Esophagus muscularis mucosa (tissue), 4 donors: ENCODE measurements at regions not wholly inside any gene's neighbourhood (a gene's known extent, or its start where the extent isn't known, plus 50 kb on each side); places are given as distances from the start of the nearest gene placed in this dataset.

ENCODE experiments used
- DNase-seq: peaks from one replicate; pipeline ENCODE4 v3.0.0-alpha.2; 2017; ENCODE audit errors: extremely low spot score
- H3K27ac ChIP-seq, 4 donors: fragments of 200-600 bp; sonication (generic); replicated peaks in 1 of 4; 1 replicate in 3 of 4; 2 replicates in 1 of 4; pipeline ENCODE4 v1.5.1; 2016 to 2019; ENCODE audit warnings: mild to moderate bottlenecking in 1 of 4
- H3K27me3 ChIP-seq, 4 donors: fragments of 200-600 bp; sonication (generic); one replicate each; pipeline versions ENCODE4 v1.5.1 to v1.6.0; 2016 to 2019
- H3K36me3 ChIP-seq, 4 donors: fragments of 200-600 bp; sonication (generic); one replicate each; pipeline ENCODE4 v1.5.1; 2016 to 2019
- H3K4me1 ChIP-seq, 4 donors: fragments of 200-600 bp; sonication (generic); one replicate each; pipeline ENCODE4 v1.5.1; 2016 to 2019
- H3K4me3 ChIP-seq, 4 donors: fragments of 200-600 bp; sonication (generic); 1 replicate in 2 of 4; 2 replicates in 2 of 4; pipeline ENCODE4 v1.5.1; 2016 to 2019; ENCODE audit warnings: mild to moderate bottlenecking in 4 of 4, moderate library complexity in 1 of 4
- H3K9me3 ChIP-seq, 4 donors: fragments of 200-600 bp; sonication (generic); 1 replicate in 3 of 4; 2 replicates in 1 of 4; pipeline ENCODE4 v1.5.1; 2016 to 2019
- CTCF ChIP-seq, 3 experiments: fragments of 200-600 bp in 2 of 3; fragments of 450-650 bp in 1 of 3; sonication (generic) in 2 of 3; IDR thresholded peaks; one replicate each; pipeline ENCODE4 v1.5.1; 2017 to 2019; ENCODE audit warnings: antibody characterized with exemption in 3 of 3, mild to moderate bottlenecking in 2 of 3, moderate library complexity in 1 of 3
- EP300 ChIP-seq: sonication (generic); formaldehyde crosslinking; IDR thresholded peaks from one replicate; pipeline ENCODE4 v1.6.1; 2017; ENCODE audit warnings: antibody characterized with exemption
- POLR2A ChIP-seq: fragments of 450-650 bp; IDR thresholded peaks from one replicate; pipeline ENCODE4 v1.6.1; 2017; ENCODE audit warnings: antibody characterized with exemption, moderate library complexity, mild to moderate bottlenecking, low read depth
- POLR2AphosphoS5 ChIP-seq, 2 donors: sonication (generic); formaldehyde crosslinking; IDR thresholded peaks; one replicate each; pipeline ENCODE4 v1.6.1; 2017; ENCODE audit warnings: antibody characterized with exemption in 2 of 2
- WGBS: methylation state at CpG from one replicate; pipeline ENCODE4 v1.1.5; 2018; 5-methylcytosine and 5-hydroxymethylcytosine counted together
- intact Hi-C: fragments of 100-400 bp; cut with DNase I; formaldehyde crosslinking; loops from one replicate; pipeline ENCODE4 v1.15.1; 2023

- no peak for DNase-seq
- Histone ChIP-seq H3K27me3 (no peaks in the 10 kb centered on the region), H3K4me3 (no peak overlapping the region), H3K4me1 (no peaks in the 10 kb centered on the region), H3K36me3 (no peaks in the 10 kb centered on the region), H3K27ac (no peak overlapping the region), H3K9me3 (no peaks in the 10 kb centered on the region)
- 69% methylated on average over 2 of the region's 2 CpGs for WGBS
- intact Hi-C loops: no loop called here
- TF ChIP-seq CTCF (IDR thresholded peaks at IDR 0.05): no peak
- TF ChIP-seq POLR2A: no peak
- no peak for TF ChIP-seq POLR2AphosphoS5 (IDR thresholded peaks at IDR 0.05)
- no peak for TF ChIP-seq EP300
Measured at GRCh38 chrX:124475358-124475757, 129.0 kb downstream of the SH2D1A start.

- no peak for TF ChIP-seq POLR2A
- TF ChIP-seq POLR2AphosphoS5 (IDR thresholded peaks at IDR 0.05): no peak
- TF ChIP-seq CTCF (IDR thresholded peaks at IDR 0.05): no peak
- TF ChIP-seq EP300: no peak
- 76% methylated on average over 2 of the region's 2 CpGs for WGBS
- Histone ChIP-seq H3K27ac (no peak overlapping the region), H3K4me3 (no peak overlapping the region), H3K4me1 (no peaks in the 10 kb centered on the region), H3K9me3 (no peaks in the 10 kb centered on the region), H3K36me3 (no peaks in the 10 kb centered on the region), H3K27me3 (no peaks in the 10 kb centered on the region)
- intact Hi-C loops: no loop called here
- DNase-seq: no peak
Measured at GRCh38 chrX:124476562-124476961, 130.2 kb downstream of the SH2D1A start.

- H3K4me1 ChIP-seq: no peaks in the 10 kb centered on the region
- H3K27ac ChIP-seq: no peak overlapping the region
- DNase-seq: no peak
- intact Hi-C loops: no loop called here
- H3K36me3 ChIP-seq: no peaks in the 10 kb centered on the region
- no peak overlapping the region for H3K4me3 ChIP-seq
- no peak for TF ChIP-seq POLR2AphosphoS5 (IDR thresholded peaks at IDR 0.05)
- no peak for TF ChIP-seq CTCF (IDR thresholded peaks at IDR 0.05)
- no peak for TF ChIP-seq POLR2A
- TF ChIP-seq EP300: no peak
- H3K9me3 ChIP-seq: no peaks in the 10 kb centered on the region
- H3K27me3 ChIP-seq: no peaks in the 10 kb centered on the region
- WGBS: 87% methylated on average over 5 of the region's 5 CpGs
Measured at GRCh38 chrX:124478046-124478445, 131.7 kb downstream of the SH2D1A start.

- intact Hi-C loops: no loop called here
- Histone ChIP-seq H3K9me3 (no peaks in the 10 kb centered on the region), H3K4me1 (no peaks in the 10 kb centered on the region), H3K27ac (no peak overlapping the region), H3K36me3 (no peaks in the 10 kb centered on the region), H3K4me3 (no peak overlapping the region), H3K27me3 (no peaks in the 10 kb centered on the region)
- TF ChIP-seq EP300 (no peak), CTCF (IDR thresholded peaks at IDR 0.05) (no peak), POLR2AphosphoS5 (IDR thresholded peaks at IDR 0.05) (no peak), POLR2A (no peak)
- WGBS: 84% methylated on average over 4 of the region's 4 CpGs
- no peak for DNase-seq
Measured at GRCh38 chrX:124488412-124489161, 142.2 kb downstream of the SH2D1A start.

GRCh38 chrX:124493984-124494383 is 147.6 kb downstream of the SH2D1A start:
- DNase-seq: no peak
- Histone ChIP-seq H3K9me3 (no peaks in the 10 kb centered on the region), H3K4me3 (no peak overlapping the region), H3K36me3 (no peaks in the 10 kb centered on the region), H3K4me1 (no peaks in the 10 kb centered on the region), H3K27ac (no peak overlapping the region), H3K27me3 (no peaks in the 10 kb centered on the region)
- intact Hi-C loops: no loop called here
- TF ChIP-seq POLR2A: no peak
- TF ChIP-seq POLR2AphosphoS5 (IDR thresholded peaks at IDR 0.05): no peak
